Activated T-helper 17 cell treated with anti-CD3 and anti-CD28 coated beads, Interleukin-2, amount 50 U/mL, for 72 hours (primary cell): ENCODE measurements at regions not wholly inside any gene's neighbourhood (a gene's known extent, or its start where the extent isn't known, plus 50 kb on each side); places are given as distances from the start of the nearest gene placed in this dataset.

Source experiments
- ATAC-seq: fragments of 150-1000 bp; cut with Tn5 transposase; replicated peaks from 2 replicates; pipeline ENCODE4 v1.10.0; 2021; ENCODE audit warnings: mild to moderate bottlenecking, moderate library complexity
- H3K27ac Mint-ChIP-seq: one replicate; pipeline ENCODE4 v1.8.0; 2022; ENCODE audit warnings: mixed read lengths
- H3K27me3 Mint-ChIP-seq: one replicate; pipeline ENCODE4 v1.8.0; 2022; ENCODE audit warnings: mixed read lengths
- H3K36me3 Mint-ChIP-seq: one replicate; pipeline ENCODE4 v1.8.0; 2022; ENCODE audit warnings: low read depth, mild to moderate bottlenecking, mixed read lengths
- H3K4me1 Mint-ChIP-seq: one replicate; pipeline ENCODE4 v1.8.0; 2022; ENCODE audit warnings: mixed read lengths
- H3K4me3 Mint-ChIP-seq: one replicate; pipeline ENCODE4 v1.8.0; 2022; ENCODE audit warnings: mild to moderate bottlenecking, mixed read lengths
- H3K9me3 Mint-ChIP-seq: one replicate; pipeline ENCODE4 v1.8.0; 2022; ENCODE audit warnings: mixed read lengths

GRCh38 chr1:65694126-65694525 is 98.6 kb upstream of the PDE4B start:
- no peak for ATAC-seq
- Mint-ChIP-seq H3K27me3 (peaks cover 10% of the 10 kb centered on the region), H3K27ac (no peak overlapping the region), H3K36me3 (no peaks in the 10 kb centered on the region), H3K4me3 (no peak overlapping the region), H3K9me3 (no peaks in the 10 kb centered on the region), H3K4me1 (no peaks in the 10 kb centered on the region)

GRCh38 chr1:65694933-65695332 is 97.8 kb upstream of the PDE4B start:
- Mint-ChIP-seq H3K4me1 (no peaks in the 10 kb centered on the region), H3K27me3 (peaks cover 13% of the 10 kb centered on the region), H3K36me3 (no peaks in the 10 kb centered on the region), H3K9me3 (no peaks in the 10 kb centered on the region), H3K4me3 (no peak overlapping the region), H3K27ac (no peak overlapping the region)
- no peak for ATAC-seq

- H3K27me3 Mint-ChIP-seq, result peaks cover 18% of the 10 kb centered on the region
- H3K27ac Mint-ChIP-seq, result no peak overlapping the region
- ATAC-seq, result no peak
- H3K4me1 Mint-ChIP-seq, result no peaks in the 10 kb centered on the region
- no peak overlapping the region for H3K4me3 Mint-ChIP-seq
- no peaks in the 10 kb centered on the region for H3K36me3 Mint-ChIP-seq
- H3K9me3 Mint-ChIP-seq, result no peaks in the 10 kb centered on the region
Measured at GRCh38 chr1:65698590-65698989, 94.1 kb upstream of the PDE4B start.

DNA sequence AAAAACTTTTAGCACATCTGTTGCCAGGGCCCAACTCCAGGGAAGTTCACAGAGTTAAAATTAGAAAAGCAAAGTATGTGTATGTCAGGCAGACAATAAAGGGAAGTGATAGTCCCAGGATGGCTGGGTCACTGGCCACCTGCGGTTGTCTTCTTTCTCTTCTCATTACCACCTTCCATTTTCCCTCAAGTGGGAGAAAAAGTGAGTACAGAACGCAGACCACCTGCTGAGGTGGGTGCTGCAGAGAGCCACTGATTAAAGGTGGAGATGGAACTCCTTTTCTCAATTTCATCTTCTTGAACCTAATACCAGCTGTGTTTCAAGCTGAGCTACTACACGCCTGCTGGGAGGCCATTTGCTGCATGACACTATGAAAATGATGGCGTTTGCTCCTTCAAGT is 88.8 kb upstream of the PDE4B start:
- Mint-ChIP-seq H3K27ac (no peak overlapping the region), H3K36me3 (no peaks in the 10 kb centered on the region), H3K4me1 (no peaks in the 10 kb centered on the region), H3K9me3 (no peaks in the 10 kb centered on the region), H3K27me3 (peaks cover 22% of the 10 kb centered on the region), H3K4me3 (no peak overlapping the region)
- no peak for ATAC-seq

GRCh38 chr1:65704318-65704717 is 88.4 kb upstream of the PDE4B start:
- H3K27ac Mint-ChIP-seq, result no peak overlapping the region
- no peaks in the 10 kb centered on the region for H3K36me3 Mint-ChIP-seq
- no peaks in the 10 kb centered on the region for H3K4me1 Mint-ChIP-seq
- H3K9me3 Mint-ChIP-seq, result no peaks in the 10 kb centered on the region
- no peak overlapping the region for H3K4me3 Mint-ChIP-seq
- no peak for ATAC-seq
- H3K27me3 Mint-ChIP-seq, result peaks cover 25% of the 10 kb centered on the region

- H3K27ac Mint-ChIP-seq, result no peak overlapping the region
- H3K27me3 Mint-ChIP-seq, result peaks cover 18% of the 10 kb centered on the region
- ATAC-seq, result no peak
- no peaks in the 10 kb centered on the region for H3K4me1 Mint-ChIP-seq
- H3K36me3 Mint-ChIP-seq, result no peaks in the 10 kb centered on the region
- no peaks in the 10 kb centered on the region for H3K9me3 Mint-ChIP-seq
- H3K4me3 Mint-ChIP-seq, result no peak overlapping the region
Measured at GRCh38 chr1:65717815-65718454, 74.8 kb upstream of the PDE4B start.

GRCh38 chr1:65719391-65719790 is 73.3 kb upstream of the PDE4B start:
- Mint-ChIP-seq H3K27ac (no peak overlapping the region), H3K27me3 (peaks cover 17% of the 10 kb centered on the region), H3K36me3 (no peaks in the 10 kb centered on the region), H3K9me3 (no peaks in the 10 kb centered on the region), H3K4me1 (no peaks in the 10 kb centered on the region), H3K4me3 (no peak overlapping the region)
- ATAC-seq, result no peak

DNA sequence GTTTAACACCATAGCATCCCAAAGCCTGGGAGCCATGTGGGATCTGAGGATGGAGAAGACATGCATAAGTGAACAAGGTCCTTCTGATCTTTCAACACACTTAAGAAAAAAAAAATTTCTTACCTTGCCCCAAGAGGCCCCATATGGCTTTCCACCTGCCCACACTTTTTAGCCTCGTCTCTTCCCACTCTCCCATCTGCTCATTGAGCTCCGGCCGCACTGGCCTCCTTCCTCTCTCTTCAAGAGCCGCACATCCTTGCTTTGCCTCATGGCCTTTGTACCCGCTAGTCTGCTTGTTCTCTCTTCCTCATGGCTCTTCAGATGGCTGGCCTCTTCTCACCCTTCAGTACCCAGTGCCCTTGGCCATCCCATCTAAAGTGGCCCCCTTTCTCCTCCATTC is 70.2 kb upstream of the PDE4B start:
- Mint-ChIP-seq H3K36me3 (no peaks in the 10 kb centered on the region), H3K4me1 (no peaks in the 10 kb centered on the region), H3K27ac (no peak overlapping the region), H3K27me3 (peaks cover 25% of the 10 kb centered on the region), H3K9me3 (no peaks in the 10 kb centered on the region), H3K4me3 (no peak overlapping the region)
- ATAC-seq, result no peak

DNA sequence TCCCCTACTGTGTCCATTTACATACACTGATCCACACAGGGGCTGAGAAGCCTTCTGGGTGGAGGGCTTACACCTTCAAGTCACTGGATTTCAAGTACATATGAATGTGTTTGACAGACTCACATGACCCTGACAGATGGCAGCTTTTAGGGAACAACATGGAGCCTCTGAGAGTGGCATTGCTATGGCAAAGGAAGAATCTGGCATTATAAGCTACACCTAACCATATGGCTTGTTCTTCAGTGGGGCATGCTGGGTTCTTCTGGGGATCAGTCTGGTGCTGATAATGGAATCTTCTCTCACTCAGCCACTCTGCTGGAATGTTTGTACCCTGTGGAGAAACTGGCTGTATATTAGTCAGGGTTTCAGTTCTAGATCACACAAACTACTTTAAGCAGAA is 68.5 kb upstream of the PDE4B start:
- H3K27ac Mint-ChIP-seq, result no peak overlapping the region
- no peaks in the 10 kb centered on the region for H3K36me3 Mint-ChIP-seq
- H3K27me3 Mint-ChIP-seq, result peaks cover 28% of the 10 kb centered on the region
- ATAC-seq, result no peak
- H3K4me3 Mint-ChIP-seq, result no peak overlapping the region
- H3K9me3 Mint-ChIP-seq, result no peaks in the 10 kb centered on the region
- H3K4me1 Mint-ChIP-seq, result no peaks in the 10 kb centered on the region

GRCh38 chr1:65725064-65725463 is 67.6 kb upstream of the PDE4B start:
- H3K4me3 Mint-ChIP-seq, result no peak overlapping the region
- H3K36me3 Mint-ChIP-seq, result no peaks in the 10 kb centered on the region
- H3K9me3 Mint-ChIP-seq, result no peaks in the 10 kb centered on the region
- no peak for ATAC-seq
- H3K27me3 Mint-ChIP-seq, result peaks cover 31% of the 10 kb centered on the region
- H3K4me1 Mint-ChIP-seq, result no peaks in the 10 kb centered on the region
- no peak overlapping the region for H3K27ac Mint-ChIP-seq

DNA sequence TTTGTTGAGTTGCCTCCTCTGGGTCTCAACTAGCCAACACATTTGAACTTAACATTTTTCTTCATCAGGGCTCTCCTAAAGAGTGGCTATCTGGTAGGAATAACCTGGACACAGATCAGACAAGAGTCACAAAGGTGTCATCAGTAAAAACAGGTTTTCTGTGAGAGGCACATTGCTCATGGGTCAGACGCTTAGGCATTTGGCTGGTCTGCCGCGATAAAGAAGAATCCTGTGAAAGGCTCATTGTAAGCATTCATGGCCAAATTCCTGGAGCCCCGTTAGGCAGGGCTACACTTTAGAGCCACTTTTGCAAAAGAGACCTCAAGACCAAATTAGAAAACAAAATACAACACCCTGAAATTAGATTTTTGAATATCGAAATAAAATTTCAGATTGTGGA is 64.2 kb upstream of the PDE4B start:
- H3K36me3 Mint-ChIP-seq, result no peaks in the 10 kb centered on the region
- H3K27ac Mint-ChIP-seq, result no peak overlapping the region
- peaks cover 29% of the 10 kb centered on the region for H3K27me3 Mint-ChIP-seq
- no peaks in the 10 kb centered on the region for H3K4me1 Mint-ChIP-seq
- no peak overlapping the region for H3K4me3 Mint-ChIP-seq
- H3K9me3 Mint-ChIP-seq, result no peaks in the 10 kb centered on the region
- ATAC-seq, result no peak

DNA sequence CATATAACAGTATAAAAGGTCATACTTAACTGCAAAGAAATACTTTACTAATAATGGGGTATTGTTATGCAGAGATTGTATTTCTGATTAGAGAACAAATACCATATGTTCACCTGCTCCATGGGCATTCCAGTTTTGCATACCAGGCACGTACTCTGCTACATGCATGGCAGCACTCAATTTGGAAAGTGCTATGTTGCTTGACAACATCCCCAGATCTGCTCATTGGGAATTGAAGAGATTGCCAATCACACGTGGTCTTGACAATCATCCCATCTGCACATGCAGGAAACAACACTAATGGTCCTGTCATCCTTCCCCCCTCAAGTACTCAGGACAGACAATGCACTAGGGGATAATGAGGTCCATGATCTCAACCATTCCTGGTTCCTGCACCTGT is 63.4 kb upstream of the PDE4B start:
- no peaks in the 10 kb centered on the region for H3K4me1 Mint-ChIP-seq
- peaks cover 29% of the 10 kb centered on the region for H3K27me3 Mint-ChIP-seq
- H3K9me3 Mint-ChIP-seq, result no peaks in the 10 kb centered on the region
- H3K27ac Mint-ChIP-seq, result no peak overlapping the region
- no peaks in the 10 kb centered on the region for H3K36me3 Mint-ChIP-seq
- no peak for ATAC-seq
- no peak overlapping the region for H3K4me3 Mint-ChIP-seq

DNA sequence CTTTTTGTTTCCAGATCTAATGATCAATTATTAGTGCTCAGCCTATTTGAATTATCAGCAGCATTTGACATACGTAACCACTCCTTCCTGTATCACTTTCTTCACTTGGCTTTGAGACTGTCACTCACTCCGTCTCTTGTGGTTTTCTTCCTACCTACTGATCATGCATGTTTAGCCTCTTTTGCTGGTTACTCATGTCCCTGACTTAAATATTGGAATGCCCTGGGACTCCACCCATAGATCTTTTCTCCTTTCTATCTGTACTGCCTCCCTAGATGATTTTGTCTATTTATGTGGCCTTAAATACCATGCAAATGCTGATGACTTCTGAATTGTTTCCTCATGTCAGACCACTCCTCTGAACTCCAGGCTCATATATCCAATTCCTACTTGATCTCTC is 57.7 kb upstream of the PDE4B start:
- Mint-ChIP-seq H3K27me3 (peaks cover 10% of the 10 kb centered on the region), H3K27ac (no peak overlapping the region), H3K4me1 (no peaks in the 10 kb centered on the region), H3K36me3 (no peaks in the 10 kb centered on the region), H3K9me3 (peaks cover 3% of the 10 kb centered on the region), H3K4me3 (no peak overlapping the region)
- ATAC-seq, result no peak

DNA sequence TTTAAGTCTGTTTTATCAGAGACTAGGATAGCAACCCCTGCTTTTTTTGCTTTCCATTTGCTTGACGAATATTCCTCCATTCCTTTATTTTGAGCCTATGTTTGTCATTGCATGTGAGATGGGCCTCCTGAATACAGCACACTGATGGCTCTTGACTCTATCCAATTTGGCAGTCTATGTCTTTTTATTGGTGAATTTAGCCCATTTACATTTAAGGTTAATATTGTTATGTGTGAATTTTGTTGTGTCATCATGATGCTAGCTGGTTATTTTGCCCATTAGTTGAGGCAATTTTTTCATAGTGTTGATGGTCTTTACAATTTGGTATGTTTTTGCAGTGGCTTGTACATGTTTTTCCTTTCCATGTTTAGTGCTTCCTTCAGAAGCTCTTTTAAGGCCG is 50.7 kb upstream of the PDE4B start:
- Mint-ChIP-seq H3K9me3 (peaks cover 12% of the 10 kb centered on the region), H3K27me3 (peaks cover 13% of the 10 kb centered on the region)
- no peak for ATAC-seq

More for the DNA sequence above, 50.7 kb upstream of the PDE4B start:
- Mint-ChIP-seq H3K36me3 (no peaks in the 10 kb centered on the region), H3K4me3 (no peak overlapping the region), H3K4me1 (no peaks in the 10 kb centered on the region), H3K27ac (no peak overlapping the region)
